ENCODE measurements at regions not wholly inside any gene's neighbourhood (a gene's known extent, or its start where the extent isn't known, plus 50 kb on each side); places are given as distances from the start of the nearest gene placed in this dataset.

DNA sequence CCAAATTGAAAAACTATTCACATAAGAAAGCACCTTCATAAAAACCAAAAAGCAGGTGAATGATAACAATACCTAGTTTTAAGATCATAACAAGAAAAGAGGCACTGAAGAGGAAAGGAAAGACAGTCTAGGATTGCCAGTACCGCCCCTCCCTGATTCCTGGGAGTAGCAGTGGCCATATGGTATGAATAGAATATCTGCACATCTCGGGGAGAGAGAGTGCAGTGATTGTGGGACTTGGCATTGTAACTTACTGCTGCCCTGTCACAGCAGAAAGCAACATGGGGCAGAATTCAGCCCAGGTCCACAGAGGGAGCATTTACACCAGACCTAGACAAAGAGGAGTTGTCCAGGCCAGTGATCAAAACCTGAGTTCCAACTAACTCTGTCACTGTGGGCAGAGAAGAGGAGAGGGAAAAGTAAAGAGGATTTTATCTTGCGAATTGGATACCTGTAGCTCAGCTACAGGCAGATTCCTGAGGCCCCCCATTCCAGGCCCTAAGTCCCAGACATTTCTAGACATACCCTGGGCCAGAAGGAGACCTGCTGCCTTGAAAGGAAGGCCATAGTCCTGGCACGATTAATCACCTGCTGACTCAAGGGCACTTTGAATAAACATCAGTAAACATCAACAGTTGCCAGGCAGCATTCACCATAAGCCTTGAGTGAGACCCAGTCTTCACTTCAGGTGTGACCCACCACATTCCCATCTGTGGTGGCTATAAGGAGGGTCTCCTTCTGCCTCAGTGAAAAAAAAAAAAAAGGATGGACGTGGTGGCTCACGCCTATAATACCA lies 397.5 kb downstream of the TGFB2 start:
- 79 to 82% methylated on average over 6 of the region's 6 CpGs for WGBS, 2 donors
- H3K36me3 ChIP-seq: no peaks in the 10 kb centered on the region
- ATAC-seq: no peak
- no peaks in the 10 kb centered on the region for H3K27me3 ChIP-seq
- TF ChIP-seq, protein P1, sequence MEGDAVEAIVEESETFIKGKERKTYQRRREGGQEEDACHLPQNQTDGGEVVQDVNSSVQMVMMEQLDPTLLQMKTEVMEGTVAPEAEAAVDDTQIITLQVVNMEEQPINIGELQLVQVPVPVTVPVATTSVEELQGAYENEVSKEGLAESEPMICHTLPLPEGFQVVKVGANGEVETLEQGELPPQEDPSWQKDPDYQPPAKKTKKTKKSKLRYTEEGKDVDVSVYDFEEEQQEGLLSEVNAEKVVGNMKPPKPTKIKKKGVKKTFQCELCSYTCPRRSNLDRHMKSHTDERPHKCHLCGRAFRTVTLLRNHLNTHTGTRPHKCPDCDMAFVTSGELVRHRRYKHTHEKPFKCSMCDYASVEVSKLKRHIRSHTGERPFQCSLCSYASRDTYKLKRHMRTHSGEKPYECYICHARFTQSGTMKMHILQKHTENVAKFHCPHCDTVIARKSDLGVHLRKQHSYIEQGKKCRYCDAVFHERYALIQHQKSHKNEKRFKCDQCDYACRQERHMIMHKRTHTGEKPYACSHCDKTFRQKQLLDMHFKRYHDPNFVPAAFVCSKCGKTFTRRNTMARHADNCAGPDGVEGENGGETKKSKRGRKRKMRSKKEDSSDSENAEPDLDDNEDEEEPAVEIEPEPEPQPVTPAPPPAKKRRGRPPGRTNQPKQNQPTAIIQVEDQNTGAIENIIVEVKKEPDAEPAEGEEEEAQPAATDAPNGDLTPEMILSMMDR (IDR thresholded peaks at IDR 0.05): no peak
- no peaks in the 10 kb centered on the region for H3K9me3 ChIP-seq
- no peak overlapping the region for H3K27ac ChIP-seq
- no peak for FAIRE-seq
- no peak for DNase-seq
- H3K4me3 ChIP-seq: no peak overlapping the region
- H3K4me1 ChIP-seq: no peaks in the 10 kb centered on the region
- intact Hi-C loops (cut with DNase I): no loop called here

DNA sequence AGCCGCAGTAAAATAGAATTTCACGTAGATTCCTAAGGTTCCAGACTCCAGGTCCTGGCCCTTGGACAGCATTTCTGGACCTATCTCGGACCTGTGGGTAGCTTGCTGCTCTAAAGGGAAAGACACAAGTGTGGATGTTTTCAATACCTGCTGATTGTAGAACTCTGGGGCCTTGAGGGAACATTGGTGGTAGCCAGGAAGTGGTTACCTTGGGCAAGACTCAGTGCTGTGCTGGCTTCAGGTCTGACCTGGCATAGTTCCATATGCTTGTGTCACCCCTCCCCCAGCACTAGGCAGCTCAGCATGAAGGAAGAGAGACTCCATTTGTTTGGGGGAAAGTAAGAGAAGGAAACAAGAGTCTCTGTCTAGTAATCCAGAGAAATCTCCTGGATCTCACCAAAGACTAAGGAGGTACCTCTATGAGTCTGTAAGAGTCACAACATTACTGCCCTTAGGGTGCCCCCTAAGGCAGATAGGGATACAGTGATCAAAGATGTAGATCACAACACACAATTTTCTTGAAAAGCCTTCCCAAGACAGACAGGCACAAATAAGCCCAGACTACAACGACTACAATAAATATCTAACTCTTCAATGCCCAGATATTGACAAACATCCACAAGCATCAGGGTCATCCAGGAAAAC lies 398.8 kb downstream of the TGFB2 start:
- Histone ChIP-seq H3K36me3 (no peaks in the 10 kb centered on the region), H3K4me1 (no peaks in the 10 kb centered on the region), H3K27me3 (no peaks in the 10 kb centered on the region), H3K4me3 (no peak overlapping the region), H3K27ac (no peak overlapping the region), H3K9me3 (no peaks in the 10 kb centered on the region)
- FAIRE-seq (no peak), ATAC-seq (no peak), DNase-seq (no peak)
- 84 to 95% methylated on average over 4 of the region's 4 CpGs for WGBS, 2 donors
- TF ChIP-seq, protein P1 (IDR thresholded peaks at IDR 0.05): no peak
- intact Hi-C loops (cut with DNase I): no loop called here

DNA sequence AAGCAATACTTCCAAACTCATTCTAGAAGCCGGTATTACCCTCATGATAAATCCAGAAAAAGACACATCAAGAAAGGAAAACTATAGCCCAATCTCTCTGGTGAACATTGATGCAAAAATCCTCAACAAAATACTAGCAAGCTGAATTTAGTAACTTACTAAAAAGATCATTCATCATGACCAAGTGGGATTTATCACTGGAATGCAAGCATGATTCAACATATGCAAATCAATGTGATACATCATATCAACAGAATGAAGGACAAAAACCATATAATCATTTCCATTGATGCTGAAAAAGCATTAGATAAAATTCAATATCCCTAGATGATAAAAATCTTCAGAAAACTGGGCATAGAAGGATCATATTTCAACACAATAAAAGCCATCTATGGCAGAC lies 402.9 kb downstream of the TGFB2 start:
- H3K27ac ChIP-seq: no peak overlapping the region
- no peak for DNase-seq
- H3K4me1 ChIP-seq: no peaks in the 10 kb centered on the region
- no peaks in the 10 kb centered on the region for H3K9me3 ChIP-seq
- H3K36me3 ChIP-seq: no peaks in the 10 kb centered on the region
- intact Hi-C loops (cut with DNase I): no loop called here
- WGBS, 2 donors: 98 to 100% methylated on average over 1 of the region's 1 CpG
- FAIRE-seq: no peak
- H3K4me3 ChIP-seq: no peak overlapping the region
- no peak for ATAC-seq
- no peaks in the 10 kb centered on the region for H3K27me3 ChIP-seq
- TF ChIP-seq, protein P1 (IDR thresholded peaks at IDR 0.05): no peak

DNA sequence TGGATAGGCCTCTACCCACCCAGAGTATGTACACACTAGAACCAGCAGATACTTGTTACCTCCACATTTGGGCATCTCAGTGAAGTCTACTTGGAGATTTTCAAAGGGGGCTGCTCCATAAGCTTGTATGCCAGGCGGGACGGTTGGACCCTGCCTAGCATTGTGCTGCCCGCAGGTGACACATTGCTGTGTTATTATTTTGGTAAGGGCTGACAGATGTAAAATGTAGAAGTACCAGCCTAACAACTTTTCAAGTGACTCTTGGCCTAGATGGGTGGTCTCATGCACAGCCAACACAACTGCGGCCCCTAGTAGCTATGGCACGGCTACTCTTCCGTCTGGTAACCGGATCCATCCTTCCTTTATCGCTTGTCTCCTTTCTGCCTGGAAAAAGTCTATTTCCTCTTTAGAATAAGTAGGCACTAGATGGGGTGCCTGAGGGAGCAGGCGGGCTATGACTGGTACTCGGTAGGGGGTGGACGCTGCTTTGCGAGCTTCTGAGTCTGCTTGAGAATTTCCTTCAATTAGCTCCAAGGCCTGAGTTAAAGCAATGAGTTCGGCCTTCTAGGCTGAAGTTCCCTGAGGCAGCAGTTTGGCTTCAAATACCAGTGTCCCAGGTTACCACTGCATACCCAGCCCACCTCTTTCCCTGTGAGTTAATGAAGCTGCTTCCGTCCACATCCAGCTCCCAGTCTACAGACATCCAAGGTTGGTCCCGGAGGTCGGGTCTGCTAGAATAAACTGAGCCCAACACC lies 405.3 kb downstream of the TGFB2 start:
- Histone ChIP-seq H3K27me3 (no peaks in the 10 kb centered on the region), H3K9me3 (no peaks in the 10 kb centered on the region), H3K36me3 (no peaks in the 10 kb centered on the region), H3K4me3 (no peak overlapping the region), H3K27ac (no peak overlapping the region), H3K4me1 (no peaks in the 10 kb centered on the region)
- TF ChIP-seq, protein P1 (IDR thresholded peaks at IDR 0.05): no peak
- ATAC-seq (no peak), FAIRE-seq (no peak), DNase-seq (no peak)
- intact Hi-C loops (cut with DNase I): no loop called here
- WGBS, 2 donors: 93 to 97% methylated on average over 16 of the region's 16 CpGs

All from pancreas (tissue), 10 donors.